HG03558 (cell line): ENCODE measurements at regions not wholly inside any gene's neighbourhood (a gene's known extent, or its start where the extent isn't known, plus 50 kb on each side); places are given as distances from the start of the nearest gene placed in this dataset.

Experiments
- ATAC-seq: cut with Tn5 transposase; IDR thresholded peaks from one replicate; pipeline ENCODE4 v1.9.1; 2021; ENCODE audit warnings: moderate number of reproducible peaks; ENCODE audit not compliant: unreplicated experiment; ENCODE audit errors: extremely low read depth

DNA sequence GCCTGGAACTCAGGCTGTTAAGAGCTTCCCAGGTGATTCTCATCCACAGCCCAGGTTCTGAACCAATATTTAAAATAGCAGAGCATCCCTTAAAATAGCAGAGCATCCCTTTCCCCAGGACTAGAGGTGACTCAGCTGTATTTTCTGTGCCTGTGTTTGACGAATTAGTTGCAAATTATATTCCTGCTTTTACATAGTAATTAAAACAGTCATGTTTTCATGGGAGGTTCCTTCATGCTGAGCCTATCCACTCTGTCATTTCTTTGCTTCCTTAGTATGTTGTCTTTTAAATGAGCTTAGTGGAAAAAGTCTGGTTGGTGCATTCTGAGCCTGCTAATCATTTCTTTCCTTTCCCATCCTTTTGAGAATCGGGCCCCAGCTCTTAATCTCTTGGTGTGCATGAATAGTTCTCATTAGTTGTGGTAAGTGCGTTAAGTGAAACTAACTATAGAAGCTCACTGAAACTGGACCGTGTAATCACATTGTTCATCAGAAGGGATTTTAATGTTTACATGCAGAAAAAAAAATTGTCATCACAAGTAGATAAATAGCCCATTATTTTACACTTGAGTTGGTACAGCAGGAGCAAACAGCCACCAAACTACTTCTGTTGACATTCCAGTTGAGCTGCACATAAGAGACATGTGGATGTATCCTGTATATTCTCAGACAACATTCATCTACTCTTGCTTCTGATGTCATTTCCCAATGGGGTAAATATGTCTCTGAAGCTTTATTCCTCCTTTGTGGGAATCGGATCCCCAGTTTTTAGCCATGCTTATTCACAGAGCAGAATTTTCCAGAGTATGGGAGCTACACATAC lies 596.9 kb upstream of the WWC1 start:
- no peak for ATAC-seq

- ATAC-seq = no peak
Measured at GRCh38 chr5:167696558-167697314, 594.7 kb upstream of the WWC1 start.

DNA sequence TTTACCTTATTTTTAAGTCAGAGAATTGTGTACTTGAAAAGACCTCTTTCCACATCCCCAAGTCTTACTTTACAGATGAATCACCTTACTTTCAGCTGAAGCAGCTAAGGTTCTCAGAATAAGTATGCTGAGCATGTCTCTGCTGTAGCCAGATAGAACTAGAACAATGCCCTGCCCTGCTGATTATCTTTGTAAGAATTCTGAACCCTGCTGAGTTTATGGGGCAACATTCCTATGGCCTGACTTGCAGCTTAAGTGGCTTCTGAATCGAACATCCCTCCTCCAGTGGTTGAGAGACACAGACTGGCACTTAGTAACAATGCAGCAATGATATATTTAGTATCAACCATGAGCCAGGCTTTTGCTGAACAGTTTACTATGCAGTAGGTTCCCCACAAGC lies 592.0 kb upstream of the WWC1 start:
- no peak for ATAC-seq

- ATAC-seq = no peak
Measured at GRCh38 chr5:167701051-167701450, 590.4 kb upstream of the WWC1 start.

DNA sequence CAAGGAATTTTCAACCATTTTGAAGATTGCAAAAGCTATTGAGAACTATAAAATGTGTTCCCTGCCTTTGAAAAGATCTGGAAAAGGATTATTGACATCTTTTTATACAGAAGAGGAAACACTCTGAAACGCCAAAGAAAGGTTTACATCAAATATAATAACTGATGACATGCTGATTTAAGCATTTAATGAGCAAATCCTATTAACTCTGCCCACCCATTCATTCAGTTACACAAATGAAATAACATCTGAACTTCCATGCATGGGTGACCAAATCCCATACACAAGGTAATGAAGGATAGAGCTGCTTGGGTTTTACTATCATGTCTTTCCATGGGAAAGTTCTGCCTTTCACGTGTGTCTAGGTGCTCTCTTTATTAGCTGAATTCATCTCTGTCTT lies 589.4 kb upstream of the WWC1 start:
- ATAC-seq = no peak

- no peak for ATAC-seq
Measured at GRCh38 chr5:167708449-167708848, 583.0 kb upstream of the WWC1 start.

DNA sequence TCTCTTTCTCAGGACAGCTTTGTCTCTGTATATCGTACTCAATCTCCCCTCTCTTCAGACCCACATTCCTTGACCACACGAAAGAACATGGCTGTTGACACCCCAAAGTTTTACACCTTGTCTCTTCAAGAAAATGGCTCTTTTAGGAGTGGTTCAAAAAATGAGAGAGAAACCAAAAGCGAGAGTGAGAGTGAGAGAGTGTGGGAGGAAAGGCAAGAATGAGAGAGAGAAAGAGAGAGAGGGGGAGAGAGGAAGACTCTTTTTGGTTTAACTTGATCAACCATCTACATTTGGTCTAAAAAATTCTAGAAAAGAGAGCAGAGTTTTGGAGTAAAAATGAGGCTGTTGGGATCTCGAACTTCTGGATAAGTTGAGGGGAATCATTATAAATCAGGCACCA lies 581.8 kb upstream of the WWC1 start:
- ATAC-seq = no peak

- ATAC-seq = no peak
Measured at GRCh38 chr5:167710444-167711073, 580.9 kb upstream of the WWC1 start.

DNA sequence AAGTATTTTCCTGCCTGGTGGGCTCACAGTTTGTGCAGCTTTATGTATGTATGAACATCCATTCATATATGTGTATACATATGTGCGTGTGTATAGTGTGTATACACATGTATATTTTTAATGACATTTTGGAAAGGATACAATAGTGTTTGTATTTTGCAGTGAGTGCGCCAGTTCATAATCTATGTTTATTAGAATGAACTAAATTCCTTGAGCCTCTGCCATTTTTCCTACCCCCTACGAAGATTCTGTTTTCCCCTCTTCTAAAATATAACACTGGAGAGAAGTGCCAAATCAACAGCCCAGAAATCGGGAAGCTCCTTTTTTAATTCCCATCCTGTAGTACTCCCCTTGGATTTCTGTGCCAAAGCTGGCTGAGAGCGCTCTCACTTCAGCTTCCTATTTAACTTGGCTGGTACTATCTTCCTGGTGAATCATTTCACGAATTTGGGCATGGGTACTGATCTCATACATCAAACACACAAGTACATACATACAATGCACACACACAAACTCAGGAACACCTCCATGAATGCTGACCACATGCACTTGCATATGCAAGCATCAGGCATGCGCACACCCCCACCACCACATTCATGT lies 578.4 kb upstream of the WWC1 start:
- no peak for ATAC-seq

GRCh38 chr5:167713896-167714295 lies 577.5 kb upstream of the WWC1 start:
- ATAC-seq = no peak

DNA sequence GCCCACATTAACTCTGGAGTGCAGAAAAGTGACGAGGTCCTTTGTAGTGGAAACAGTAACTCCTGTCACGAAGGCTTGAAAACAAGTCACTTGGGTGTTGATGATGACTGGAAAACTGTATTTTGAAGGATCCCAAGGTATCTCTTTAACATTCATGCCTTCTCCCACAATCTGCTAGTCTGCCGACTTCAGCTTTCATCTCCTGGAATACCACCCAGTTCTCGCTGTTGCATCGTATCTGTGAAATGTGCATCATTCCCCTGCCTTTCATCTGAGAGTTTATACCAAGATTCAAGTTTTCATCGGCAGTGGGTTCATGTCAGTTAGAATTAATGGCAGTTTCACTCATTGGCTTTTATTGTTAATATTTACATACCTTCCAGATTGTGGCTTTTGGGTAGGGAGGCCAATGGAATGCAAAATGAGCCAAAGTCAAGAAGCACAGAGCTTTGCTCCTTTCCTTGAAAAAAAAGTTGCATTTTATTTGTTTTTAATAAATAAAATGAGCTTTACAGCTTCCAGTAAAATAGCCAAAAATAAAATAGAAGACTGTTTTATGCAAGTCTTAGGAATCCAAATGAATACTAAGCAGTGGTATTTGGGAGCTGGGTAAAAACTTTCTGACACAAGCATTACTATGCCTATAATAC lies 575.2 kb upstream of the WWC1 start:
- ATAC-seq = no peak

GRCh38 chr5:167720259-167720658 lies 571.2 kb upstream of the WWC1 start:
- ATAC-seq = no peak

- ATAC-seq = no peak
Measured at GRCh38 chr5:167720676-167721260, 570.7 kb upstream of the WWC1 start.

DNA sequence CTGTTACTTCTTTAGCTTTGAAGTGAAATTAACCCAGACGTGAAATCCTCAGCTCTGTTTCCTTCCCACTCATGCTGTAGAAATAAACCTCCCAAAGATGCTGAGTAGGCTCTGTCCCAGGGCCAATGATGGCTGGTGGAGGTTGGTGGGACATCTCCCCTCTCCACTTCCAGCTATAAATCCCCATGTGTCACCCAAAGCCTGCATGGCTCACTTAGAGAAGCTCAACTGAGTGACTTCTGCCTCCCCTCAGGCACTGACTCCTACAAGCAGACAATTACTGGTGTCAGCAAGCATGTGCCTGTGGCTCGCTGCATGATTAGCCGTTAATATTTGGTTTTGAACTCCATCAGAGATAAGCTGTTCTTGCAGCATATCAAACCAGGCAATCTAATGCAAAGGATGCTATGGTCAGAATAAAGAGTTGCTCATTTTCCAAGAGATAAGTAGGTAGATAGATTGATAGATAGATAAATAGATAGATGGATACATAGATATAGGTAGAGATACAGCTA lies 569.5 kb upstream of the WWC1 start:
- no peak for ATAC-seq

GRCh38 chr5:167723254-167723871 lies 568.1 kb upstream of the WWC1 start:
- peak; percentile 96 for ATAC-seq

DNA sequence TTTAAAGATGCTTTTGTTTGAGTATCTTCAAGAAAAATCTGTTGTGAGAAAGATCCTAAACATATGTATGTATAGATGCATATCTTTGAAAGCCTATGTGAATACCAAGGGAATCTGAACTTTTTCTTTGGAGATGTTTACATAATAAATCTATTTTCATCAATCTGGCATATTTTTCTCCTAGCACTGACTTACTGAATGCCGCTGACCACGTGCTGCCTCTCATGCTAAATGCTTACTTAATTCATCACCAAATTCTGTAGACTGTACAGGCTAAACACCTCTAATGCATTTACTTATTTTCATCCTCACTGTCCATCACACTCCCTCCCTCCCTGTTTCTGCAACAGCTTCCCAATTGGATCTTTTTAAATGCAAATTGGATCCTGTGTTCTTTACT lies 566.2 kb upstream of the WWC1 start:
- ATAC-seq = no peak

DNA sequence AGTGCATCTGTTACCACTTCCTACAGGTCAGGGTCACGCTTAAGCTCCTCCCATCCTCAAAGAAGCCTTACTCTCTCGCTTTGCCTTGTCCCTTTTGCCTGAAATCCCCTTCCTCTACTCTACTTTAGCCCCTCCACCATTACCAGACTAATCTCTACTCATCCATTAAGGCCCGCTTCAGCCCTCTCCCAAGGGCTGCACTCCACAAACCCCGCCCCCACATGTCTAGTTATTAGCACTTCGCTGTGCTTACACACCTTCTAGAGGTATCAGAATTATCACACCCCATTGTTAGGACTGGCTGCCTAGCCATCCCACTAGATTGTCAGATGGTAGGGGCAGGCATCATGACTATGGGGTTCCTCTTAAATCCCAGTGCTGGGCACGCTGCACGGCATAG lies 565.7 kb upstream of the WWC1 start:
- ATAC-seq = no peak

DNA sequence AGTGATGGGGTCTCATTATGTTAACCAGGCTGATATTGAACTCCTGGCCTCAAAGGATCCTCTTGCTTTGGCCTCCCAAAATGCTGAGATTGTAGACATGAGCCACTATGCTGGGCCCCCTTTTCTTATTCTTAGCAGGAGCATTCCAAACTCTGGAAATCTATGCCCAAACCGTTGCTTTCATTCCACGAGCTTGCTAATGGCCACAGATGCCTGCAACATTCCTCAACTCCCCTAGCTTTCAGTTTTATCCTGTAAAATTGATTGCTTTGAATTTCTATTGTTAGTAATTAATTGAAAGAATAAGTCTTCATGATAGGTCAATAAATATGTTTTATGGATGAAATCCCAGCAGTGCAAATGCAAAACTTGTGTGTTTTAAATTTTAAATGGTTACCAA lies 564.8 kb upstream of the WWC1 start:
- ATAC-seq = no peak

DNA sequence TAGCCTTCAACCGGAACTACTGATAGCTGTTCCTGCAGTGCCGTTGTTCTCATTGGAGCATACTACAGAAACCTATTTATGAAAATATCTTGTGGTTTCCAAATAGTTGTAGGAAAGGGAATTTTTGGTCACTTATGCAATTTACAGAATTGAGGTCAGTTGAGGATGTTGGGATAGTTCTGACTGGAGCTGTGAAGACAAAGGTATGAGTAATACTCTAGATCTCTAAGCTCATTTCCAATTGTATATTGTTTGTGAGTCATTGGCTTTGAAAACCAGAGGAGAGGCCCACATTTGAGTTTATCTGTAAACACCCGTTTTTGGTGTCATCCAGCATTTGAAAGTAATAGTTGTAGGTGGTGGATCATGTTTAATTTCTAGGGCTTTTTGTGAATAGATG lies 561.3 kb upstream of the WWC1 start:
- no peak for ATAC-seq
